ENCODE measurements at regions not wholly inside any gene's neighbourhood (a gene's known extent, or its start where the extent isn't known, plus 50 kb on each side); places are given as distances from the start of the nearest gene placed in this dataset.

DNA sequence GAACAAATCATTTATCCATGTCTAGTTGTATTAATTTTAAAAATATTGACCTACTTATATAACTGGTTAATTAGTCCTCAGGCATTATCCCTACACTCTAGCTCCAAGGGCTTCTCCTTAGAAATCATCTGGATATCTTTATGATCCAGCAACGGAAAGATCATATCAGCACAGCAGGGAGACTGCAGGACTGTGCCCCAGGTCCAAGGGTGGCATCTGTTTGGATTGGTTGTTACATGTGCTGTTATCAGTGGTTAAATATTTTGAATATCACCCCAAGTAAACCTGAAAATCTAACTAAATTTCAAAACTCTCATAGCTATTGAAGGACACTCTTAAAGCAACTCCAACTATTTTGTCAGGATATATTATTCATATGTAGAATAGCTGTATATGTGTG is 556.2 kb upstream of the ZEB2 start:
- no peaks in the 10 kb centered on the region for H3K27me3 ChIP-seq
- H3K4me1 ChIP-seq, result no peaks in the 10 kb centered on the region
- H3K36me3 ChIP-seq, result no peaks in the 10 kb centered on the region
- no peak for DNase-seq
- H3K4me3 ChIP-seq, result no peak overlapping the region
- no peaks in the 10 kb centered on the region for H3K9me3 ChIP-seq
- no peak overlapping the region for H3K27ac ChIP-seq
- TF ChIP-seq, protein P1, sequence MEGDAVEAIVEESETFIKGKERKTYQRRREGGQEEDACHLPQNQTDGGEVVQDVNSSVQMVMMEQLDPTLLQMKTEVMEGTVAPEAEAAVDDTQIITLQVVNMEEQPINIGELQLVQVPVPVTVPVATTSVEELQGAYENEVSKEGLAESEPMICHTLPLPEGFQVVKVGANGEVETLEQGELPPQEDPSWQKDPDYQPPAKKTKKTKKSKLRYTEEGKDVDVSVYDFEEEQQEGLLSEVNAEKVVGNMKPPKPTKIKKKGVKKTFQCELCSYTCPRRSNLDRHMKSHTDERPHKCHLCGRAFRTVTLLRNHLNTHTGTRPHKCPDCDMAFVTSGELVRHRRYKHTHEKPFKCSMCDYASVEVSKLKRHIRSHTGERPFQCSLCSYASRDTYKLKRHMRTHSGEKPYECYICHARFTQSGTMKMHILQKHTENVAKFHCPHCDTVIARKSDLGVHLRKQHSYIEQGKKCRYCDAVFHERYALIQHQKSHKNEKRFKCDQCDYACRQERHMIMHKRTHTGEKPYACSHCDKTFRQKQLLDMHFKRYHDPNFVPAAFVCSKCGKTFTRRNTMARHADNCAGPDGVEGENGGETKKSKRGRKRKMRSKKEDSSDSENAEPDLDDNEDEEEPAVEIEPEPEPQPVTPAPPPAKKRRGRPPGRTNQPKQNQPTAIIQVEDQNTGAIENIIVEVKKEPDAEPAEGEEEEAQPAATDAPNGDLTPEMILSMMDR (IDR thresholded peaks at IDR 0.05), result no peak
- no peak for TF ChIP-seq POLR2A (IDR thresholded peaks at IDR 0.05)

DNA sequence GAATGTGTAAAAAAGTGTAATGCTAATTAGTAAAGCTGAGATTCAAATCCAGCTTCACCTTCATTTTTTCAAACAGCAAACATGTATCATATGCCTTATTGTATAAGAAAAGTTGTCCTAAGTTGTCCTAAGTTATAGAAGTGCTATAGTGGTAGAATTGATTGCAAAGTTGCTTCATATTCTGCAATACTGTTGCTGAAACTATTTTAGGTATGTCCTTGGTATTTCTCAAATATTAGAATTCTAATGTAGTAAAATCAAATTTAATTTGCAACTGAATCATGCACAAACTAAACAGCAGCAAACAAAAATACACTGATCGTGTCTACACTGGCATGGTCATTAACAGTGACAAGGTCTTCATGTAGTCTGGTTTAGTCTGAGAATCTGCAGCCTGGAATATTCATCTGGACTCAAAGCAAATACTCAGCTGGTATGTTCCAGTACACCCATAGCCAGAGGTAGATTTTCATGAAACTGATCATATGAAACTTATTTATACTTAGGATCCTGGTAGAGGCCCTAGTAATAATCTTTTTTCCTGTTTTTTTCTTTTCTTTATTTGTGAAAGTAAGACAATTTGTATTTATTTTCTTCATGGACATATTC is 555.6 kb upstream of the ZEB2 start:
- Histone ChIP-seq H3K27ac (no peak overlapping the region), H3K27me3 (no peaks in the 10 kb centered on the region), H3K9me3 (no peaks in the 10 kb centered on the region), H3K36me3 (no peaks in the 10 kb centered on the region), H3K4me3 (no peak overlapping the region), H3K4me1 (no peaks in the 10 kb centered on the region)
- no peak for DNase-seq
- TF ChIP-seq, protein P1 (IDR thresholded peaks at IDR 0.05), result no peak
- no peak for TF ChIP-seq POLR2A (IDR thresholded peaks at IDR 0.05)

DNA sequence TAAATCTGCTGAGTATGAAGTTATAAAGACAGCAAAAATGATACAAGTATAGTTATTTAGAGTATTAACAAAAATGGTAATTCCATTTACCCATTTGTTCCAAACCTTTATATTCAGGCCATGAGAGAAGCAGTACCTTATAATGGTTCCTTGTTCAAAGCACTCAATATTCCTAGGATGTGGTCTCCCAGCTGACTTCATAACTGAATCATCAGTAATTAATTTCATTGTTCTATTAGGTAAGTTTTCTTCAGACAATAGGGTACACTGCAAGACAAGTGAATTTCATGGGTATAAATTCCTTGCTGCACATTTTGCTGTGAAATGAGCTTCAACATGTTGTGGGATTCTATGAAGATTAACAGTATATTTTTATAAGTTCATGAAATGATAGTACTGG is 550.8 kb upstream of the ZEB2 start:
- Histone ChIP-seq H3K4me3 (no peak overlapping the region), H3K36me3 (no peaks in the 10 kb centered on the region), H3K9me3 (no peaks in the 10 kb centered on the region), H3K27me3 (no peaks in the 10 kb centered on the region), H3K4me1 (no peaks in the 10 kb centered on the region), H3K27ac (no peak overlapping the region)
- TF ChIP-seq, protein P1 (IDR thresholded peaks at IDR 0.05), result no peak
- TF ChIP-seq POLR2A (IDR thresholded peaks at IDR 0.05), result no peak
- DNase-seq, result no peak

DNA sequence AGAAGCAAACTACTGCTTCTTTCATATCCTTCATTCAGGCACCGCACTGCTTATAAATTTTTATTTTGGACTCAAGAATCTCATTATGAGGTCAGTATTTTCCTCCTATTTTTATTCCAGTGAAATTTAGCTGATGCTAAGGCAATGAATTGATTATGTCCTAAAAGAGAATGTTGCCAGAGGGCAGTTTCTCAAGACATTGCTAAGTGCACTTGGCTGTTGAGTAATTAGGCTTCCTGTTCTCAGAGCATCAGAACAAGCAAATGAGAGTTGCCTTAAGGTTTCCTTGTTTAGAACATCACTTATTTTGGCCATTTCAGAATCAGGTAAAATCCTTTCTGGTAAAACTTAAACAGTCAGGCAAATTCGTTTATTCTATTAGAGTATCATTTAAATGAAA is 548.6 kb upstream of the ZEB2 start:
- no peaks in the 10 kb centered on the region for H3K4me1 ChIP-seq
- no peaks in the 10 kb centered on the region for H3K9me3 ChIP-seq
- H3K4me3 ChIP-seq, result no peak overlapping the region
- TF ChIP-seq, protein P1 (IDR thresholded peaks at IDR 0.05), result no peak
- TF ChIP-seq POLR2A (IDR thresholded peaks at IDR 0.05), result no peak
- H3K27ac ChIP-seq, result no peak overlapping the region
- DNase-seq, result no peak
- no peaks in the 10 kb centered on the region for H3K36me3 ChIP-seq
- no peaks in the 10 kb centered on the region for H3K27me3 ChIP-seq

DNA sequence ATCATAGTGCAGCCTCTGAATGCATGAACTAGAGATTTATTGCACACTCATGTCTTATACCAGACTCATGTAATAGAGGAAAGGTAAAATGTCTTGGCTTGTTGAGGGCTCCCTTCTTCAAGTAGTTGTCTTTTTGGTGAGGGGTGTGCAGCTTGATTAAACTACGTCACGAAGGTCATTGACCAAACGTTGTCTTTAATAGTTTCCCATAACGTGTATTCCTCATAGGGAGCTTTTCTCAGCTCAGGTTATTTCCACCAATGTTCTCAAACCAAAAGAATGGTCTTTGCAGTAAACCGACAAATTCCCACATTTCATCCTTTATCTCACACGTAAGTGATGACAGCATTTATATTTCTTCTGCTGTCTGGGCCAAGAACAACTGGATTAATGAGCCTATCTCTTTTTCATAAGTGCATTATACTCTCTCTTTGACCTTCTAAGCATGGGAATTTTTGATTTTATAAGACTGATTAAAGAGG is 547.7 kb upstream of the ZEB2 start:
- H3K36me3 ChIP-seq, result no peaks in the 10 kb centered on the region
- H3K4me3 ChIP-seq, result no peak overlapping the region
- no peaks in the 10 kb centered on the region for H3K27me3 ChIP-seq
- TF ChIP-seq, protein P1 (IDR thresholded peaks at IDR 0.05), result no peak
- TF ChIP-seq POLR2A (IDR thresholded peaks at IDR 0.05), result no peak
- H3K4me1 ChIP-seq, result no peaks in the 10 kb centered on the region
- H3K27ac ChIP-seq, result no peak overlapping the region
- no peaks in the 10 kb centered on the region for H3K9me3 ChIP-seq
- DNase-seq, result no peak

Measured in Peyer's patch (tissue), 4 donors.